ENCODE measurements at regions not wholly inside any gene's neighbourhood (a gene's known extent, or its start where the extent isn't known, plus 50 kb on each side); places are given as distances from the start of the nearest gene placed in this dataset.

DNA sequence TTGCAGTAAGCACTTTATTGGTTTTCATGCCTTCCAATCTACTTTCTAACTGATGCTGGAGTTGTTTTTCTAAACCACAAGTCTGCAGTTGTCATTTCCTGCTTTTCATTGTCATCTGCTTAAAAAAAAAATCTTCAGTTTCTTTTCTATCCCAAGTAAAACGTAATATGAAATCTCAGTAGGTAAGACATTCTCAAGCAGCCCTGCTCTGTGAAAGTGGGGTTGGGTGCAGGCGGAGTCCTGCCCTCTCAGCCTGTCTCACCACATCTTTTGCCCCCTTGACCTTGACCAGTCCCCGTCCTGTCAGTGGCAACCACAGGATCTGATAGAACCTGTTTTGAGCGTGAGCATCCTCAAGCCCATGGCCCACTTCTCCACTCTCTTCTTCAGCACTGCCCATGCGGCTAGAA is 80.0 kb upstream of the CPO start:
- no peak for TF ChIP-seq RAD21 (IDR thresholded peaks at IDR 0.05; ENCODE audit: low read depth)
- TF ChIP-seq, protein P1, sequence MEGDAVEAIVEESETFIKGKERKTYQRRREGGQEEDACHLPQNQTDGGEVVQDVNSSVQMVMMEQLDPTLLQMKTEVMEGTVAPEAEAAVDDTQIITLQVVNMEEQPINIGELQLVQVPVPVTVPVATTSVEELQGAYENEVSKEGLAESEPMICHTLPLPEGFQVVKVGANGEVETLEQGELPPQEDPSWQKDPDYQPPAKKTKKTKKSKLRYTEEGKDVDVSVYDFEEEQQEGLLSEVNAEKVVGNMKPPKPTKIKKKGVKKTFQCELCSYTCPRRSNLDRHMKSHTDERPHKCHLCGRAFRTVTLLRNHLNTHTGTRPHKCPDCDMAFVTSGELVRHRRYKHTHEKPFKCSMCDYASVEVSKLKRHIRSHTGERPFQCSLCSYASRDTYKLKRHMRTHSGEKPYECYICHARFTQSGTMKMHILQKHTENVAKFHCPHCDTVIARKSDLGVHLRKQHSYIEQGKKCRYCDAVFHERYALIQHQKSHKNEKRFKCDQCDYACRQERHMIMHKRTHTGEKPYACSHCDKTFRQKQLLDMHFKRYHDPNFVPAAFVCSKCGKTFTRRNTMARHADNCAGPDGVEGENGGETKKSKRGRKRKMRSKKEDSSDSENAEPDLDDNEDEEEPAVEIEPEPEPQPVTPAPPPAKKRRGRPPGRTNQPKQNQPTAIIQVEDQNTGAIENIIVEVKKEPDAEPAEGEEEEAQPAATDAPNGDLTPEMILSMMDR (IDR thresholded peaks at IDR 0.05 in 2 of 3, conservative IDR thresholded peaks at IDR 0.05 in 1 of 3; ENCODE audit: borderline replicate concordance in 1 of 3, insufficient read depth in 1 of 3, low read depth in 2 of 3, low read length in 2 of 3), result no peak
- TF ChIP-seq CBX3 (IDR thresholded peaks at IDR 0.05; ENCODE audit: low read depth), result no peak
- no peak for TF ChIP-seq SP1 (IDR thresholded peaks at IDR 0.05; ENCODE audit: low read depth)
- no peak for TF ChIP-seq ZNF274 (IDR thresholded peaks at IDR 0.05; ENCODE audit: low read depth, low read length)
- no peak for TF ChIP-seq POLR2AphosphoS5 (IDR thresholded peaks at IDR 0.05; ENCODE audit: low read depth, low read length)
- no peak for TF ChIP-seq EZH2 (IDR thresholded peaks at IDR 0.05)
- TF ChIP-seq POLR2A (IDR thresholded peaks at IDR 0.05; ENCODE audit: borderline replicate concordance, extremely low read depth, insufficient read depth, insufficient read length), result no peak
- no peak for TF ChIP-seq YY1 (IDR thresholded peaks at IDR 0.05; ENCODE audit: extremely low read depth, insufficient replicate concordance, low read depth, low read length)
- no peak for TF ChIP-seq CEBPB (IDR thresholded peaks at IDR 0.05; ENCODE audit: low read depth)

Measured in HCT116 (cell line).